ENCODE measurements at regions not wholly inside any gene's neighbourhood (a gene's known extent, or its start where the extent isn't known, plus 50 kb on each side); places are given as distances from the start of the nearest gene placed in this dataset.

- DNase-seq, result no peak
Measured at GRCh38 chr2:15720561-15721307, 129.1 kb downstream of the DDX1 start.

- DNase-seq, result no peak
Measured at GRCh38 chr2:15721411-15722067, 129.9 kb downstream of the DDX1 start.

GRCh38 chr2:15722980-15723379 is 131.3 kb downstream of the DDX1 start:
- no peak for DNase-seq

- DNase-seq, result no peak
Measured at GRCh38 chr2:15724235-15724634, 132.6 kb downstream of the DDX1 start.

GRCh38 chr2:15725101-15725781 is 133.6 kb downstream of the DDX1 start:
- no peak for DNase-seq

- no peak for DNase-seq
Measured at GRCh38 chr2:15725782-15726112, 134.1 kb downstream of the DDX1 start.

- DNase-seq, result no peak
Measured at GRCh38 chr2:15726321-15727057, 134.8 kb downstream of the DDX1 start.

- no peak for DNase-seq
Measured at GRCh38 chr2:15727396-15728244, 136.0 kb downstream of the DDX1 start.

GRCh38 chr2:15728245-15728938 is 136.7 kb downstream of the DDX1 start:
- DNase-seq, result no peak

- DNase-seq, result no peak
Measured at GRCh38 chr2:15729001-15729400, 137.3 kb downstream of the DDX1 start.

- DNase-seq, result peak; percentile 15
Measured at GRCh38 chr2:15729709-15730544, 138.3 kb downstream of the DDX1 start.

- peak; percentile 73 for DNase-seq
Measured at GRCh38 chr2:15730545-15731212, 139.0 kb downstream of the DDX1 start.

- no peak for DNase-seq
Measured at GRCh38 chr2:15731213-15731888, 139.7 kb downstream of the DDX1 start.

GRCh38 chr2:15731889-15732271 is 140.2 kb downstream of the DDX1 start:
- DNase-seq, result no peak

GRCh38 chr2:15732341-15733077 is 140.8 kb downstream of the DDX1 start:
- no peak for DNase-seq

- no peak for DNase-seq
Measured at GRCh38 chr2:15733867-15734673, 142.4 kb downstream of the DDX1 start.

- no peak for DNase-seq
Measured at GRCh38 chr2:15734674-15735483, 143.2 kb downstream of the DDX1 start.

Data from DMS153 (cell line).